ENCODE measurements at regions not wholly inside any gene's neighbourhood (a gene's known extent, or its start where the extent isn't known, plus 50 kb on each side); places are given as distances from the start of the nearest gene placed in this dataset.

DNA sequence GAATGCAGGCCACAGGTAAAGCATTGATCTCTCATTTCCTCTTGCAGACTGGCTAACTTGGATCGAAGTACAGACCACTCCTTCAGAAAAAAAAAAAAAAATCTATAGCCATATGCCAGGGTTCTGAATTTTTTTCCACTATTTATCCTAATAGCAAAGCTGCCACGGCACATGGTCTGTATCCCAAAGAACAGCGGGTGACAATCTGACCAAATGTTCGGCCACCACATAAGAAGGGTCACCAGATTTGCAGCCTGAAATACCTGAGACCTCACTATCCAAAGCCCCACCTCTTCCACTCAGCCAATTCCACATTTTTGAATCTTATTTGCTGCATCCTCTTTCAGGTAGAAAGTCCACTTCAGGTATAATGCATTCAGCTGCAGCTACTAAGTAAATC is 55.6 kb upstream of the RGS7 start:
- no peaks in the 10 kb centered on the region for H3K36me3 ChIP-seq (ENCODE audit: control insufficient read depth, insufficient read depth, low read length)
- DNase-seq (no peak), ATAC-seq (ENCODE audit: low read depth in 2 of 2) (no peak)
- H3K36me3 Mint-ChIP-seq: no peaks in the 10 kb centered on the region
- H3K27me3 Mint-ChIP-seq: peaks cover 4% of the 10 kb centered on the region
- H3K27ac Mint-ChIP-seq: no peak overlapping the region
- H3K27ac ChIP-seq (ENCODE audit: insufficient read depth, low read length, poor library complexity, severe bottlenecking): no peak overlapping the region
- peaks cover 0 to 2% (median 0%) of the 10 kb centered on the region in 7 donors for H3K9me3 Mint-ChIP-seq
- H3K4me3 Mint-ChIP-seq: no peak overlapping the region
- H3K27me3 ChIP-seq (ENCODE audit: control insufficient read depth, insufficient read depth, low read length): no peaks in the 10 kb centered on the region
- H3K9me3 ChIP-seq (ENCODE audit: control insufficient read depth in 2 of 2, low read length in 2 of 2): no peaks in the 10 kb centered on the region
- H3K4me1 ChIP-seq (ENCODE audit: control insufficient read depth, insufficient read depth, low read length, poor library complexity, severe bottlenecking): no peaks in the 10 kb centered on the region
- no peak overlapping the region for H3K4me3 ChIP-seq (ENCODE audit: low read depth, low read length)
- H3K4me1 Mint-ChIP-seq: no peaks in the 10 kb centered on the region

DNA sequence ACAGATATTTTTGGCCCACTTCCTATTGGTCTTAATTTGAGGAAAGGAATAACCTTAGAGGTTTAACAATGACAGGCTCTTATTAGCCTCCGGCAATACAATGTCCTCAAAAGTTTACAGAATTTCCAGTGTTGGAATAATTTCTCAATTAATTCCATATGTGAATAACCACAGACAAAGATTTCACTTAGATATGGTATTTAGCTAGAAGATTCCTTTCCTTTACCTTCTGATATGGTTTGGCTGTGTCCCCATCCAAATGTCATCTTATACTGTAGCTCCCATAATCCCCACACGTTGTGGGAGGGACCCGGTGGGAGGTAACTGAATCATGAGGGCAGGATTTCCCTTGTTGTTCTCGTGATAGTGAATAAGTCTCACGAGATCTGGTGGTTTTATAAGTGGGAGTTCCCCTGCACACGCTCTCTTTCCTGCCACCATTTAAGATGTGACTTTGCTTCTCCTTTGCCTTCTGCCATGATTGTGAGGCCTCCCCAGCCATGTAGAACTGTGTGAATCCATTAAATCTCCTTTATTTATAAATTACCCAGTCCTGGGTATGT is 54.9 kb upstream of the RGS7 start:
- Mint-ChIP-seq H3K36me3 (no peaks in the 10 kb centered on the region), H3K27me3 (no peaks in the 10 kb centered on the region), H3K4me3 (no peak overlapping the region), H3K4me1 (no peaks in the 10 kb centered on the region), H3K27ac (no peak overlapping the region), H3K9me3 (peaks cover 0 to 2% (median 0%) of the 10 kb centered on the region in 7 donors)
- Histone ChIP-seq H3K4me3 (ENCODE audit: low read depth, low read length) (no peak overlapping the region), H3K36me3 (ENCODE audit: control insufficient read depth, insufficient read depth, low read length) (no peaks in the 10 kb centered on the region), H3K9me3 (ENCODE audit: control insufficient read depth in 2 of 2, low read length in 2 of 2) (no peaks in the 10 kb centered on the region), H3K4me1 (ENCODE audit: control insufficient read depth, insufficient read depth, low read length, poor library complexity, severe bottlenecking) (no peaks in the 10 kb centered on the region), H3K27ac (ENCODE audit: insufficient read depth, low read length, poor library complexity, severe bottlenecking) (no peak overlapping the region), H3K27me3 (ENCODE audit: control insufficient read depth, insufficient read depth, low read length) (no peaks in the 10 kb centered on the region)
- DNase-seq (no peak), ATAC-seq (ENCODE audit: low read depth in 2 of 2) (no peak)

DNA sequence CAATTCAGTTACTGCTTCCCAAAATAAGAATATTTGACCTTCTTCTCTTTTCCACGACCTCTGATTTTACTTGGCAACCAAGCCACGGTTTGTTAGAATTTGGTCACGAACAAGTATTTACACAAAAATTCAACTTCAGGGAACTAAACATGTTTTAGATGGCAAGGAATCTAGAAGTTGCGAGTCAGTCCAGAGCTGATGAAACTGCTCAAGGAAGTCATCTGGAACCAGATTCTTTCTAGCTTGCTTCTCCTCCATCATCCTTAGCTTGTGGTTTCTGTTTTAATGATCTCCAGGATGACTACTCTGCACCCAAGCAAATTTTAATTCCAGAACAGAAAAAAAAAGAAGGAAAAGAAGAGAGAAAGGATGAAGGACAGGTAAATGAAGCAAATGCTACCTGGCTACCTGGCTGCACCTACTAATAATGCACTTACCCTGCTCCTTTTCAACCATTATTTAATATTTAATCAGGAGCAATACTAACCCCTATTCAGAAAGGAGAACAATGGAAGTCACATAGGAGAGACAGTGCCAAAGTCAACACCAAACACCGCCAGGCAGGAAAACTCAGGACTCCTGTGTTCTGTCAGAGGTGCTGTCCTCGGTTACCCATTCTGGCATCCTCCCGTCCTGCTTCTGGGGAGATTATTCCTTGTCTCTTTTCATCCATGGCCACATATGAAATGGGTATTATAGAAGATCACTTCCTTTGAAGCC is 54.2 kb upstream of the RGS7 start:
- H3K36me3 Mint-ChIP-seq: no peaks in the 10 kb centered on the region
- no peaks in the 10 kb centered on the region for H3K4me1 Mint-ChIP-seq
- H3K4me3 Mint-ChIP-seq: no peak overlapping the region

DNA sequence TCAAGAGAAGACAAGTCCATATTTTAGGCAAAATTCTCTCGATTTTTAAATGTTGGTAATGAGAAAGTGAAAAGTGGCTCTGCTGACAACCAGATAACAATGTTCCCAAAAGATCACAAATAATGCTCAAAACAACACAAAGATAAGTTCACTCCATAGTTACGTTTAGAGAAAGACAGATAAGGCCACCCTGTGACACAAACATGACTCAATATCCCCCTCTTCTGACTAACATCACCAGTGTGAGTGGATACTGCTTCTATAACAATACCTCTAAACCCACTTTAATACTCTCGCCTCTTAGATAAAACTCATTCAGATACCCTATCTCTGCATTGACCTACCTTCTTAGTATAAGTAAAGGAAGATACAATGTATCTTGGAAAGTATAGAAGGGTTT is 51.2 kb upstream of the RGS7 start:
- H3K4me3 Mint-ChIP-seq: no peak overlapping the region
- no peak for ATAC-seq (ENCODE audit: low read depth in 2 of 2)
- Histone ChIP-seq H3K4me3 (ENCODE audit: low read depth, low read length) (no peak overlapping the region), H3K27ac (ENCODE audit: insufficient read depth, low read length, poor library complexity, severe bottlenecking) (no peak overlapping the region), H3K4me1 (ENCODE audit: control insufficient read depth, insufficient read depth, low read length, poor library complexity, severe bottlenecking) (no peaks in the 10 kb centered on the region), H3K36me3 (ENCODE audit: control insufficient read depth, insufficient read depth, low read length) (no peaks in the 10 kb centered on the region), H3K27me3 (ENCODE audit: control insufficient read depth, insufficient read depth, low read length) (no peaks in the 10 kb centered on the region), H3K9me3 (ENCODE audit: control insufficient read depth in 2 of 2, low read length in 2 of 2) (no peaks in the 10 kb centered on the region)
- no peaks in the 10 kb centered on the region for H3K4me1 Mint-ChIP-seq
- no peaks in the 10 kb centered on the region for H3K36me3 Mint-ChIP-seq
- peaks cover 0 to 3% (median 0%) of the 10 kb centered on the region in 7 donors for H3K9me3 Mint-ChIP-seq
- DNase-seq: no peak
- no peak overlapping the region for H3K27ac Mint-ChIP-seq
- peaks cover 4% of the 10 kb centered on the region for H3K27me3 Mint-ChIP-seq

More for the DNA sequence above, 54.2 kb upstream of the RGS7 start:
- Mint-ChIP-seq H3K27me3 (no peaks in the 10 kb centered on the region), H3K9me3 (peaks cover 0 to 2% (median 0%) of the 10 kb centered on the region in 7 donors), H3K27ac (no peak overlapping the region)
- no peak overlapping the region for H3K27ac ChIP-seq (ENCODE audit: insufficient read depth, low read length, poor library complexity, severe bottlenecking)
- no peaks in the 10 kb centered on the region for H3K27me3 ChIP-seq (ENCODE audit: control insufficient read depth, insufficient read depth, low read length)
- no peaks in the 10 kb centered on the region for H3K36me3 ChIP-seq (ENCODE audit: control insufficient read depth, insufficient read depth, low read length)
- DNase-seq: no peak
- no peak for ATAC-seq (ENCODE audit: low read depth in 2 of 2)
- H3K4me1 ChIP-seq (ENCODE audit: control insufficient read depth, insufficient read depth, low read length, poor library complexity, severe bottlenecking): no peaks in the 10 kb centered on the region
- no peak overlapping the region for H3K4me3 ChIP-seq (ENCODE audit: low read depth, low read length)
- no peaks in the 10 kb centered on the region for H3K9me3 ChIP-seq (ENCODE audit: control insufficient read depth in 2 of 2, low read length in 2 of 2)

Data from CD4-positive, CD25-positive, alpha-beta regulatory T cell (primary cell).